Activated CD4-positive, CD25-positive, alpha-beta regulatory T cell (primary cell): ENCODE measurements at regions not wholly inside any gene's neighbourhood (a gene's known extent, or its start where the extent isn't known, plus 50 kb on each side); places are given as distances from the start of the nearest gene placed in this dataset.
"Not testable (repeated sequence)": the region's sequence is repeated elsewhere in the genome, so short reads cannot be mapped to it uniquely, and the experiment has no call there.

ENCODE experiments used
- DNase-seq, 4 experiments: peaks; one replicate each; lab custom pipeline; 2025; lab: John Stamatoyannopoulos, UW

DNA sequence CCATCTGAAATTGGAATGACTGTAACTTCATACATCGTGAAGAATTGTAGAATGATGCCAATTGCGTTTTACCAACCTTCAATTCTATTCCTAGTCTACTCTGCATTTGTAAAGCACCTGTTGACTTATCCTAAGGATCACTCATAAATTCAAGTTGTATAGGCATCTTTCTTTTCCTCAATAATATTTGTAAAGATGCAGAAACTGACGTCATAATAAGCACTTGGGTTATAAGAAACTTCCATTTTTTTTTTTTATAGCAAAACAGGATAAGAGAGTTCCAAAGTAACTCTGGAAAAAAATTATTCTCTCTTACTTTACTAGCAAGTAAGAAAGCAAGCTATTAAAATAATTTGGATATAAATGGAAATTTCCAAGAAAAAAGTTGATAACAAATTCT lies 1377.4 kb upstream of the ACVR2A start:
- DNase-seq = no peak

DNA sequence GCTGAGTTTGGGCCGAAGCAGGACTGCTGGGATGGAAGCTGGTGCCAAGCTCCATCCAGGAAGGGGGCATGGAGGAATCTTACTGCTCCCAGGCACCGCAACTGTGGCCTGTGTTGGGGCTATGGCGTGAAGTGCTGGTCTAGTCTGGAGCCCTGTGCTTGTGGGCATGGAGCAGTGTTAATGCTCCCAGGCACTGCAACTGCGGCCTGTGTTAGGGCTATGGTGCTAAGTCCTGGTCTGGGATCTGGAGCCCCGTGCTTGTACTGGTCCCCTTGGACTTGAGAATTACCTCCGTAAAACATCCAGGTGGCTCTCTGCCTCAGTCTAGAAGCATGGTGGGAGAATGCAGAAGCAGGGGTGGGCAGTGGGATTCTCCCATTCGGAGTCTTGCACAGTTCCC lies 1379.4 kb upstream of the ACVR2A start:
- DNase-seq = no peak

DNA sequence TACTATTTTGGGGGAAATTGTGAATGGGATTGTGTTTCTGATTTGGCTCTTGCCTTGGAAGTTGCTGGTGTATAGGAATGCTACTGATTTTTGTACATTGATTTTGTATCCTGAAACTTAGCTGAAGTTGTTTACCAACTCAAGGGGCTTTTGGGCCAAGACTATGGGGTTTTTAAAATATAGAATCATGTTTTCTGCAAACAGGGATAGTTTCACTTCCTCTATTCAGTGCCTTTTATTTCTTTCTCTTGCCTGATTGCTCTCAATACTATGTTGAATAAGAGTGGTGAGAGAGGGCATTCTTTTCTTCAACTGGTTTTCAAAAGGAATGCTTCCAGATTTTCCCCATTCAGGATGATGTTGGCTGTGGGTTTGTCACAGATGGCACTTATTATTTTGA lies 1383.8 kb upstream of the ACVR2A start:
- DNase-seq = no peak

DNA sequence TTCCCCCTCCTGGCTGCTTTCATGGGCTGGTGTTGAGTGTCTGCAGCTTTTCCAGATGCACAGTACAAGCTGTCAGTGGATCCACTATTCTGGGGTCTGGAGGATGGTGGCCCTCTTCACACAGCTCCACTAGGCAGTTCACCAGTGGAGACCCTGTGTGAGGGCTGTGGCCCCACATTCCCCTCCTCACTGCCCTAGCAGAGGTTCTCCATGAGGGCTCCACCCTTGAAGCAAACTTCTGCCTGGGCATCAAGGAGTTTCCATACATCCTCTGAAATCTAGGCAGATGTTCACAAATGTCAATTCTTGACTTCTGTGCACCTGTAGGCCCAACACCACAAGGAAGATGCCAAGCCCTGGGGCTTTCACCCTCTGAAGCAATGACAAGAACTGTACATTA lies 1386.2 kb upstream of the ACVR2A start:
- no peak for DNase-seq

DNA sequence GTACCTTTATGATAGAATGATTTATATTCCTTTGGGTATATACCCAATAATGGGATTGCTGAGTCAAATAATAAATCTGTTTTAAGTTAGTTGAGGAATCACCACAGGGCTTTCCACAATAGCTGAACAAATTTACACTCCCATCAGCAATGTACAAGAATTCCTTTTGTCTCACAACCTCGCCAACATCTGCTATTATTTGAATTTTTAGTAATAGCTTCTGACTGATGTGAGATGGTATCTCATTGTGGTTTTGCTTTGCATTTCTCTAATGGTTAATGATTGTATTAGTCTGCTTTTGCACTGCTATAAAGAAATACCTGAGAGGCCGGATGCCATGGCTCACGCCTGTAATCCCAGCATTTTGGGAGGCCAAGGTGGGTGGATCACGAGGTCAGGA lies 1387.6 kb upstream of the ACVR2A start:
- no peak for DNase-seq

DNA sequence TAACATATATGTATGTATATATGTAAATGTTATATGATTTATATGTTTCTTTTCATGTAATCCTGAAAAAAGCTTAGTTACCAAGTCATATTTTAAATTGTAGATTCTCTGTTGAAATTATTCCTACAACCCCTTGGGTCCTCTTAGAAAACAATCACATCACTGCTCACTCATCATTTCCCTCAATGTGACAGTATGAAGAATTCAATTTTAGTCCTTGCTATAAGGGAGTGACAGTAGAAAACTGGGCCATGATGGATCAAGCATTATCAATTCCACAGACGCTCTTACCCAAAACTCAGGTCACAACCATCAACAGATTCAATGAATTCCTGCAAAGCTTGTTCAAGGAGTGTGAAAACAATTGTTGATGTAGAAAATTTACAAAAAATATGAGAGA lies 1389.5 kb upstream of the ACVR2A start:
- DNase-seq = no peak

DNA sequence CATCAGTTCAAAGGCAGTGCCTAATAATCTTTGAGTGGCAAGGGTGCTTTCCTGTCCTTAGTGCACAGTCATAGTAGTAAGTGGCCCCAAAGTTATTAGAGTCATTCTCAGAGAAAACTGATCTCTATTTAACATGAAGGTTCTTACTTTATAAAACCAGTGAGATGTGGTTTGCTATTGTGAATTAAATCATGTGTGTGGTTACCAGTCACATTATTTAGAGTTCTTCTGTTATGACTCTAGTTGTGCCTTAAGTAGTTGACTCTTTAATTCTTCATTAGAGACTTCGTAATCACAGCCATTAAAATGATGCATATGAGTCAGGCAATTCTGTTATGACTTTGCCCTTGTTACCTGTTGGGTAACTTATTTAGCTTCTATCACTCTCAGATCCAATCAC lies 1392.9 kb upstream of the ACVR2A start:
- no peak for DNase-seq

DNA sequence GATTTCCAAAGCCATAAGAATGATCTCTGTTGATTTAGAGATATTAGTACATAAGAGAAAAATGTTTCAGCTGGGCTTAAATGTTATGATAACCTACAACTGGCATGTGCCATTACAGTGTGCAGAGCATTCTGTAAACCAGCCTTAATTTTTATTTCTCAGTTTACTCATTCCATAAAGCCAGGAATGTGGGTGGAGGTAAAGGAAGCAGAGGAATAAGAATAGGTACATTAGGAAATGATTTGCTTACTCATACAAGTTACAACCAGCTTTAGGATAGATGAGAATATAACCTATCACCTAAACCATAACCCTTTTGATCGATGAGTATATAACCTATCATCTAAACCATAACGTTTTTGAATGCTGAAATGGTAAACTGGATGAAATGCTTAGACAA lies 1394.7 kb upstream of the ACVR2A start:
- no peak for DNase-seq

DNA sequence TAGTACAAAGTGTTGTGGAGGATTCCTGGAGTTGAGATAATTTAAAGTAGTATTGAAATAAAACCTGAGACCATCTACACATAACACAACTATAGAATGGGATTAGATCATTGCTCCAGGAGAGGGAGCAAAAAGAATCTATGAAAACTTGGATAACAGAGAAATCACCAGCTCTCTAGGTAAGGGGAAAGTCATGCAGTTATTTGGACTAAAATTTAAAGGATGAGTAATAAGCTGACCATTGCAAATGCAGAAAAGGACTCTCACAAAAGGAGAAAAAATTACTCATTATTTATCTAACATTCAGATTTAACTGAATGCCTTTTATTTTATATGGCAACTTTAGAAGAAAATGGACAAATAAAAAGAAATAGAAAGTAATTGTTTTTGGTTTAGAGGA lies 1399.8 kb upstream of the ACVR2A start:
- DNase-seq = no peak

DNA sequence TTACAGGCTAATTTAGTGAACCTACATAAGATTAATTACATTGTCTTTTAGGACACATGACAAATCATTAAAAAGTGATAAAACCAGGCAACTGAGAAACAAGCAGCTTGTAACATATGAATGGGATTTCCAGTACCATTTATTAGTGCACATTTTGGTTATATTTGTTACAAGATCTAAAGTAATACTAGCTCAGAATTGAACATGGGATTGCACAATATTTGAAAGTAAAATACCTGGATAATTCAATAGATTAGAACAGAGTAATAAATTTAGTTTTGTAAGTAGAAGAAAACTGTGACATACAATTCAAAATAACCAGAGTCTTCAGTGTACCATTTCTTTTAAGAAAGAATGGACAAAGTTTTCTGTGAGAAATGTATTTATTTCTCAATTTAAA lies 1400.7 kb upstream of the ACVR2A start:
- no peak for DNase-seq

DNA sequence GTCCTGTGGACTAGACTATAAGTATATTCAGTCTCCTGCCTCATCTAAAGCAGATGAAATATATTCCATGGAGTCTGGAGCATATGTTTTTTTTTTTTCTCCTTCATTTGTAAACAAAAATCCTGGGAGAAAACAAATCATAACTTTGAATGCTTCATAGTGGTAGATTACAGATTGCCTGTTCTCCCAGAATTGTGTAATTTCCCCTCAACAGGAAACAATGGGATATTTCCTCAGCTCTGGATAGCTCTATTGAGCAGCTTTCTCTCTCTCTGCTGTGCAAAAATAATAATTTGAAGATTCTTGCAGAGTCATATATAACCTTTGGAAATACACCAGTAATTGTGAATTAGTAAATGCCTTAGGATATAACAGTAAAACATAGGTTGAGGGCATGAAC lies 1406.6 kb upstream of the ACVR2A start:
- no peak for DNase-seq

DNA sequence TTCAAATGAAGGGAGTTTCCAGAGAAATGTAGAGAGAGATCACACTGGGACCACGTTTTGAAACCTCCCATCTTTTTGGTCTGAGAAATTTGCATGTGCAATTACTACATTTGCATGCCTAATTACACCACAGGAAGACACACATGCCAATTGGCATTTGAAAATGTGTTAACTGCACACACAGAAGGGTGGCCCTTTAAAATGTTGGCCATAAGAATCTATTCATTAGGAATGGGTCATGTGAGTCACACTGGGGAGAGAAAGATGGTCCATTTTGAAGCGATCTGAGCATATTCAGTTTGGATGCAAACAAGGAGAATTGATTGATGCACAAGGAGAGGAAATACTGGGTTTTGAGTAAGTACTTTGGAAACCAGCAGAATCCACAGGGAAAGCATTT lies 1407.1 kb upstream of the ACVR2A start:
- no peak for DNase-seq

DNA sequence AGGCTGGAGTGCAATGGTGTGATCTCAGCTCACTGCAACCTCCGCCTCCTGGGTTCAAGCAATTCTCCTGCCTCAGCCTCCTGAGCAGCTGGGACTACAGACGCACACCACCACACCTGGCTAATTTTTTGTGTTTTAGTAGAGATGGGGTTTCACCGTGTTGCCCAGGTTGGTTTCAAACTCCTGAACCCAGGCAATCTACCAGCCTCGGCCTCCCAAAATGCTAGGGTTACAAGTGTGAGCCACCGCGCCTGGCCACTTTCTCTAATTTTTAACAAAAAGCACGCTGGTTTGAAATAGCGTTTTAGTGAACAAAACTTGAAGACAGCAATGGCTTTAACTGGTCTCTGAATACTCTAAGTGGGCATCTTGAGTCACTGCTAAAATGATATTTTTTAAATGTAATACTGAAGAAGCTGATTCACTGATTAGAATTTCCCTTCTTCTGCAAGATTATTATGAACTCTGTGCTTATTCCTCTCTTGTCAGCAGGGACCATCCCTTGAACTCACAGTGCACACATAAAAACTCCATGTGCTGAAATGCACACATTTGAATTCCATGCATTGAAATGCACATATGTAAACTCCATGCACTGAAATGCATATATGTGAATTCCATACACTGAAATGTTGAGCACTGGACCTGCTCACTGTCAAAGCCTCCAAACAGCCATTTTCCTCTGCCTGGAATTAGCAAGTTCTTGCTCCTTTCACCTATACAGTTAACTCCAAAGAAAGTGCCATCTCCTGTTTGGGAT lies 1411.5 kb upstream of the ACVR2A start:
- no peak for DNase-seq

DNA sequence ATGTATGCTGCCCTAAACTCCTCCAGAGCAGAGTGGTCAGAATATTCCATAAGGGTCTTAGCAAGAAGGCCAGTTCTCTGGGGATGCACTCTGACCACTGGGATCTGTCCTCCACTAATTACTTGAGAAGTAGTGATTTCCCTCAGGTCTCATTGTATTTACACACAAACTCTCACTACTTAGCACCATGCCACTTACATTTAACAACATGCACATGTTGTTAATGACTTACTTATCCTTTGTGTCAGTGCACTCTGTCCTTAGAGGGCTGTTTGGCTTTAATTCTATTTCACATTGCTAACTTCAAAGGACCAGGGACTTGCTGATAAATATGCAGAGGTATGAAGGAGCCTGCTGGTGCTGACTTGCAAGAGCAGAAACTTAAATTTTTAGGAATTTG lies 1415.5 kb upstream of the ACVR2A start:
- no peak for DNase-seq

DNA sequence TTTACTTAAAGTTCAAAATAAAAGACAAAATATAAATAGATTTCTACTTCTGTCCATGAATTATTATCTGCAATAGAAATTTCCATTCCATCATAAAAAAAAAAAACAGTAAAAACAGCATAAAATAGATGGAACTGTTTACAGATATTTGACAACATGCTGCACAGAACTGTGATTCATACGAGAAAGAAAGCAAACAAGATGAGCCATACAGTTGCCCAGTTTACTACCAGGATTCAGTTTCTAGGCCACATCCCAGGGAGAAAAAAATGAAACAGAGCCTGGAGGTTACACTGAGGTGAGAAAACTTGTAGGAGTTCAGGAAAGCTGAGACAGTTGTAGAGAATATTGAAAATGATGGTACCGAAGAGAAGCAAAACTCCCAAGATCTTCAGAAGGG lies 1426.9 kb upstream of the ACVR2A start:
- no peak for DNase-seq

DNA sequence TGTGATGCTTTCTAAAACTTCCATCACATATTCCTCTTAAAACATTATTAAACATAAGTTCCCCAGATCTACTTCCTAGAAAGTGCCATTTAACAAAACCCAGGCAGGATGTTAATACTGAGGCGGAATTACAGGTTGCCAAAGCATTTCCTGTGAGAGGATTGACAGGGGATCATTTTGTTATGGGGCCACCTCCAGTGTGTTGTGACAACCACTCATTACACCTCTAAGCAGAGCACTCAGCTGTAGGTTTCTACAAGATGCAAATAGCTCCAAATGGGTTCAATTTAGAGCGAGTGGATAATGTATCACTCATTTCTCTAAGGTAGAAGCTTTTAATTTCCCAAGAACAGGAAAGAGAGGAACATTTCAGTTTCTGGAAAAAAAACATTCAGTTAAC lies 1429.5 kb upstream of the ACVR2A start:
- no peak for DNase-seq

DNA sequence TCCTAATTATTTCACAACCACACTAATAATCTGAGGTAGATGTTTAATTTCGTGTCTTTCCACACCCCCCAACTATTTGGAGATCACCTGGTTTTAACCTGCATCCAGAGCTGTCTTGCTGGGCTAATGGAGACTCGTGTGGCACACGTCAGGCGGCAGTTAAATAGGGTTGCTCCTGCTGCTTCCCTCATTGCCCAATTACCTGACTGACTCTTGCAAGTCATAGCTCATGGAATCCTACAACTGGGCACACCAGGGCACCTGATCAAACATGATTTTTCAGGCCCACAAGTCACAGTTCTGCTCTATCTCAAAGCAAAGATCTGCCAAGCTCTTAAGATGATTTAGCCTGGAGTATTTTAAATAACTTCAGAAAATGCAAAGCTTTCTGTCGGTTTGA lies 1430.4 kb upstream of the ACVR2A start:
- no peak for DNase-seq

DNA sequence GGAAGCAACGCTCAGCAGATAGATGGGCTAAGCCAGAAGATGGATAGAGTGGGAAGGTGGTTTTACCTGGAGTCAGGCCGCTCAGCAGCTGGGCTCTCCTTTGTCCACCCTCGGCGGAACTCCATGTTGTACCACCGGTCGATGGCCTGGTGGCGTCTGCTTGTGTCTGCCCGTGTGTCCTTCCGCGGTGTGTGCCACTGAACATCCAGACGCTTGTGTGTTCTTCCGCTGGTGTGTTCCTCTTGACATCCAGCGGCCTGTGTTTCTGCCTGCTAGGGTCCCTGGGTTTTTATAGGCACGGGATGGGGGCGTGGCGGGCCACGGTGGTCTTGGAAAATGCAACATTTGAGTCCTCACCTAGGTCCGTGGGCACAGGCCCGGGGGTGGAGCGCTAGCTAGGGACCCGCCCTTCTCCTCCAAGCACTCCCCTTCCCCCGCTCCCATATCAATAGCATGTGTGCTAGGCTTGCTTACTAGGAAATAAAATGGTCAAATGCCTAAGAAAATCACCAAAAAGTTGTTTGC lies 1431.7 kb upstream of the ACVR2A start:
- DNase-seq = no peak

DNA sequence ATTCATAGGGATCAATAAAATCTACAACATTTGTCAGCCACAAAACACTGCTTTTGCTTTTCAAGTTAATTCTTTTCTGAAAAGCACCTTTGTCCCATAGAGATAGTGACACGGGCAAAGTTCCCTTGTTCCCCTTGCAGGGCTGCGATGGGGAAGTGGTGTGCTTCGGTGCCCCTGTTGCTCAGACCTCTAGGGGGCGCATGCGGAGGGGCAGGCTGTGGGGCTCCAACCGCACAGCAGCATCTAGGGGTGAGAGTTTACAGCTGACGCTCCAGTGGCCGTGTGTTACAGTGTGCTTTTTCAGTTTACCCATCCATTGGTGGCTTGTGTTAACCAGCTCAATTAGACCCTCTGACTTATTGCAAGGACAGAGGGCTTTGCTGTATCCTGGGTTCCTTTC lies 1432.2 kb upstream of the ACVR2A start:
- DNase-seq = no peak

DNA sequence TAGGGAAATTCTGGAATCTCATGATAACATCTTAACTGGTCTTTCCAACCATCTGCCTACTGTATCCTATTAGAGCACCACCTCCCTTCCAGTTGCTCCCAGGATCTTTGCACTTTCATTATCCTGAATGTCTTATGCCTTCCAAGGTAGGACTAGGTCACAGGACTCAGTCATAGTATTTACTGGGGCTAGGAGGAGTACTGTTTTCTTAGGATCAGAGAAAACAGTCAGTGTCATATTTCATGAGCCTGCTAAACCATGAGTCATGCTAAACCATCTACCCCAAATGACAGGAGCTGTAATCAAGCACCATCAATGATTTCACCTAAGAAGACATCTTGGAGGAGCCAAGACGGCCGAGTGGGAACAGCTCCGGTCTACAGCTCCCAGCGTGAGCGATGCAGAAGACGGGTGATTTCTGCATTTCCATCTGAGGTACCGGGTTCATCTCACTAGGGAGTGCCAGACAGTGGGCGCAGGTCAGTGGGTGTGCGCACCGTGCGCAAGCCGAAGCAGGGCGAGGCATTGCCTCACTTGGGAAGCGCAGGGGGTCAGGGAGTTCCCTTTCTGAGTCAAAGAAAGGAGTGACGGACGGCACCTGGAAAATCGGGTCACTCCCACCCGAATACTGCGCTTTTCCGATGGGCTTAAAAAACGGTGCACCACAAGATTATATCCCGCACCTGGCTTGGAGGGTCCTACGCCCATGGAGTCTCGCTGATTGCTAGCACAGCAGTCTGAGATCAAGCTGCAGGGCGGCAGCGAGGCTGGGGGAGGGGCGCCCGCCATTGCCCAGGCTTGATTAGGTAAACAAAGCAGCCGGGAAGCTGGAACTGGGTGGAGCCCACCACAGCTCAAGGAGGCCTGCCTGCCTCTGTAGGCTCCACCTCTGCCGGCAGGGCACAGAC lies 1439.2 kb upstream of the ACVR2A start:
- not testable (repeated sequence) for DNase-seq

DNA sequence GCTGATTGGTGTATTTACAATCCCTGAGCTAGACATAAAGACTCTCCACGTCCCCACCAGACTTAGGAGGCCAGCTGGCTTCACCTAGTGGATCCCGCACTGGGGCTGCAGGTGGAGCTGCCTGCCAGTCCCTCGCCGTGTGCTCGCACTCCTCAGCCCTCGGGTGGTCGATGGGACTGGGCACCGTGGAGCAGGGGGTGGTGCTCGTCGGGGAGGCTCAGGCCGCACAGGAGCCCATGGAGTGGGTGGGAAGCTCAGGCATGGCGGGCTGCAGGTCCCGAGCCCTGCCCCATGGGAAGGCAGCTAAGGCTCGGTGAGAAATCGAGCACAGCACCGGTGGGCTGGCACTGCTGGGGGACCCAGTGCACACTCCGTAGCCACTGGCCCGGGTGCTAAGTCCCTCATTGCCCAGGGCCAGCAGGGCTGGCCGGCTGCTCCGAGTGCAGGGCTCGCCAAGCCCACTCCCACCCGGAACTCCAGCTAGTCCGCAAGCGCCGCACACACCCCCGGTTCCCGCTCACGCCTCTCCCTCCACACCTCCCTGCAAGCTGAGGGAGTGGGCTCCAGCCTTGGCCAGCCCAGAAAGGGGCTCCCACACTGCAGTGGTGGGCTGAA lies 1441.2 kb upstream of the ACVR2A start:
- not testable (repeated sequence) for DNase-seq

DNA sequence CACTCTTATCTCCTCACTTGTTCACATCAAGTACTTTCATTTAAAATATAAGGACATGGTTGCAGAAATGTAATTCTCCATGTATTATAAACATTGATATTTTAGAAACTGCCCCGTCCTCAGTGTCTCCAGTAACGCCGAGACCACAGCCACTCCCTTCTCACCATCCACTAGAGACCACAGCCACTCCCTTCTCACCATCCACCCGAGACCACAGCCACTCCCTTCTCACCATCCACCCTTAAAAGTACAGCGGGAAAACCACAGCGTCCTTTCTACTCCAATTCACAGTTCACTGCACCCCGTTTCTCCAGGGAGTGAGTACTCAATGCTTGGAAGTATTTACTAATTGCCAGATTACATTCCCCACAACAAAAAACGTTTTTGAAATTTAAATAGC lies 1452.2 kb upstream of the ACVR2A start:
- no peak for DNase-seq

DNA sequence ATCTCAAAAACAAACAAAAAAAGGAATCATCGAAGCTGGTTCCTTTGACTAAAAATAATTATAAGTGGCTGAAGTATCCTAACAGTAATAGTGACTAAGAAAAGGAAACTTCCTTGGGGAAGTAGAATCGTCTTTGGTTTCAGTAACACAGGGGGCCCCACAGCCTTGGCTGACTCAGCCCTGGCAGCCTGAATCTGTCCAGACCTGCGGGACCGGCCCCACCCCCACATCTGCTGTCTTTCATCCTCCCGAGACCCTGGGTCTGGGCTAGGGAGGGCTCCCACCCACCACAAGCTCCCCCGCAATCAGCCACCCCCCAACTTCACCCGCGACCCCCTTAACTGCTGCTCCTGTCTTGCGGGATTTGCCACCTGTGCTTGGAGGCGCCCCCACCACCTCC lies 1452.6 kb upstream of the ACVR2A start:
- no peak for DNase-seq
